Activated T-helper 2 cell treated with anti-CD3 and anti-CD28 coated beads, Interferon-gamma antibody, Interleukin-2, Interleukin-4, amounts not matched to agents 10 μg/mL and 5 μg/mL and 100 μg/mL, durations not matched to agents 14 hours and 24 hours and 36 hours (primary cell): ENCODE measurements at regions not wholly inside any gene's neighbourhood (a gene's known extent, or its start where the extent isn't known, plus 50 kb on each side); places are given as distances from the start of the nearest gene placed in this dataset.

Experiments
- DNase-seq: peaks from one replicate; pipeline ENCODE4 v3.0.0; 2021; ENCODE audit warnings: low spot score
- H3K27ac Mint-ChIP-seq: one replicate; pipeline ENCODE4 v1.8.0; 2021; ENCODE audit warnings: mixed read lengths
- H3K27me3 Mint-ChIP-seq: one replicate; pipeline ENCODE4 v1.8.0; 2021; ENCODE audit warnings: low read depth, mixed read lengths
- H3K36me3 Mint-ChIP-seq: one replicate; pipeline ENCODE4 v1.8.0; 2021; ENCODE audit warnings: low read depth, mixed read lengths
- H3K4me1 Mint-ChIP-seq: one replicate; pipeline ENCODE4 v1.8.0; 2021; ENCODE audit warnings: low read depth, mixed read lengths
- H3K4me3 Mint-ChIP-seq: one replicate; pipeline ENCODE4 v1.8.0; 2021; ENCODE audit warnings: low read depth, mild to moderate bottlenecking, moderate library complexity, mixed read lengths
- H3K9me3 Mint-ChIP-seq: one replicate; pipeline ENCODE4 v1.8.0; 2021; ENCODE audit warnings: mixed read lengths
- intact Hi-C: fragments of 100-400 bp; cut with micrococcal nuclease; formaldehyde crosslinking; loops from one replicate; pipeline ENCODE4 v1.15.1; 2023

GRCh38 chr3:43872901-43873300 lies 182.2 kb downstream of the ABHD5 start:
- Mint-ChIP-seq H3K9me3 (no peaks in the 10 kb centered on the region), H3K4me1 (no peaks in the 10 kb centered on the region), H3K27me3 (peaks cover 9% of the 10 kb centered on the region)

GRCh38 chr3:43873723-43874122 lies 183.0 kb downstream of the ABHD5 start:
- no peak overlapping the region for H3K4me3 Mint-ChIP-seq
- H3K4me1 Mint-ChIP-seq, result no peaks in the 10 kb centered on the region
- no peak for DNase-seq
- intact Hi-C loops, result no loop called here
- no peaks in the 10 kb centered on the region for H3K36me3 Mint-ChIP-seq
- peaks cover 6% of the 10 kb centered on the region for H3K27me3 Mint-ChIP-seq
- no peaks in the 10 kb centered on the region for H3K9me3 Mint-ChIP-seq
- H3K27ac Mint-ChIP-seq, result no peak overlapping the region

More at GRCh38 chr3:43872901-43873300, 182.2 kb downstream of the ABHD5 start:
- intact Hi-C loops, result no loop called here
- Mint-ChIP-seq H3K4me3 (no peak overlapping the region), H3K36me3 (no peaks in the 10 kb centered on the region), H3K27ac (no peak overlapping the region)
- DNase-seq, result no peak

GRCh38 chr3:43874290-43874689 lies 183.6 kb downstream of the ABHD5 start:
- intact Hi-C loops, result no loop called here
- DNase-seq, result no peak
- Mint-ChIP-seq H3K9me3 (no peaks in the 10 kb centered on the region), H3K4me1 (no peaks in the 10 kb centered on the region), H3K27ac (no peak overlapping the region), H3K4me3 (no peak overlapping the region), H3K27me3 (peaks cover 6% of the 10 kb centered on the region), H3K36me3 (no peaks in the 10 kb centered on the region)

DNA sequence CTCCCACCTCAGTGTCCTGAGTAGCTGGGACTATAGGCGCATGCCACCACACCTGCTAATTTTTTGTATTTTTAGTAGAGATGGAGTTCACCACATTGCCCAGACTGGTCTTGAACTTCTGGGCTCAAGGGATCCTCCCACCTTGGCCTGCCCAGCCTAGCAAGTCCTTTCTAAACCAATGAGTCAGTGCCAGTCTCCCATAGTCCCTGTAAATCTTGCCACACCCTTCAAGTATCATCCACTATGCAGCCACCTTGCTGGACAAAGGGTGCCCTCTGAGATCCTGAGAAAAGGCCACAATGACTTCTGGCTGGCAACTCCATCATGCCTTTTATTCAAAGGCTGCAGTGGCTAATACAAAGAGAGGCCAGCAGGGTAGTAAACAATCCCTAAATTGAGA lies 184.0 kb downstream of the ABHD5 start:
- no peaks in the 10 kb centered on the region for H3K9me3 Mint-ChIP-seq
- peaks cover 6% of the 10 kb centered on the region for H3K27me3 Mint-ChIP-seq
- no peak overlapping the region for H3K27ac Mint-ChIP-seq
- H3K36me3 Mint-ChIP-seq, result no peaks in the 10 kb centered on the region
- intact Hi-C loops, result no loop called here
- H3K4me1 Mint-ChIP-seq, result no peaks in the 10 kb centered on the region
- no peak for DNase-seq
- H3K4me3 Mint-ChIP-seq, result no peak overlapping the region

DNA sequence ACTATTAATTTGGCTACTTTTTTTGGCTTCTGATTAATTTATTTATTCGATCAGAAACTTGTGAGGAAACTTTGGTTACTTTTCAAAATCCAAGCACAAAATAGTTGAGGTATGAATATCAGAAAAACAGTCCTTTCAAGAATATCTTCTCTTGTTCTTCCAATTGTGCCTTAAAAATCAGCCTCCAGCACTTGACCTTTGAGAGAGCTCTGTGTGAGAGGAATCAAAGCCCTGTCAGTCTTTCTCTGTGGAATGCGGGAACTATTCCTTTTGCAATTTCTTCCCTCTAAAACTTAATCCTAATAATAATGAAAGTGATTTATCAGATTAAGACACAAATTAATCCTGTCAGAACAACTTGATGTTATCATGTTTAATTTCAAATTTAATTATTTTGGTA lies 185.9 kb downstream of the ABHD5 start:
- Mint-ChIP-seq H3K4me1 (no peaks in the 10 kb centered on the region), H3K9me3 (no peaks in the 10 kb centered on the region), H3K27ac (no peak overlapping the region), H3K27me3 (peaks cover 4% of the 10 kb centered on the region), H3K4me3 (no peak overlapping the region), H3K36me3 (no peaks in the 10 kb centered on the region)
- no peak for DNase-seq
- intact Hi-C loops, result no loop called here

- intact Hi-C loops, result no loop called here
- Mint-ChIP-seq H3K4me3 (no peak overlapping the region), H3K36me3 (no peaks in the 10 kb centered on the region), H3K27me3 (peaks cover 3% of the 10 kb centered on the region), H3K4me1 (no peaks in the 10 kb centered on the region), H3K9me3 (no peaks in the 10 kb centered on the region), H3K27ac (no peak overlapping the region)
- no peak for DNase-seq
These were observed 188.4 kb downstream of the ABHD5 start for GRCh38 chr3:43879166-43879565.

- Mint-ChIP-seq H3K4me1 (no peaks in the 10 kb centered on the region), H3K36me3 (no peaks in the 10 kb centered on the region), H3K4me3 (no peak overlapping the region), H3K9me3 (no peaks in the 10 kb centered on the region), H3K27ac (no peak overlapping the region), H3K27me3 (peaks cover 7% of the 10 kb centered on the region)
- intact Hi-C loops, result no loop called here
- DNase-seq, result no peak
These were observed 192.4 kb downstream of the ABHD5 start for GRCh38 chr3:43882976-43883680.

GRCh38 chr3:43883729-43884396 lies 193.1 kb downstream of the ABHD5 start:
- no peaks in the 10 kb centered on the region for H3K4me1 Mint-ChIP-seq
- no peak for DNase-seq
- intact Hi-C loops, result no loop called here
- peaks cover 9% of the 10 kb centered on the region for H3K27me3 Mint-ChIP-seq
- H3K9me3 Mint-ChIP-seq, result no peaks in the 10 kb centered on the region
- no peak overlapping the region for H3K4me3 Mint-ChIP-seq
- H3K36me3 Mint-ChIP-seq, result no peaks in the 10 kb centered on the region
- no peak overlapping the region for H3K27ac Mint-ChIP-seq

- Mint-ChIP-seq H3K27ac (no peak overlapping the region), H3K36me3 (no peaks in the 10 kb centered on the region), H3K9me3 (no peaks in the 10 kb centered on the region), H3K4me1 (no peaks in the 10 kb centered on the region), H3K27me3 (peaks cover 12% of the 10 kb centered on the region), H3K4me3 (no peak overlapping the region)
- no peak for DNase-seq
- intact Hi-C loops, result no loop called here
These were observed 193.8 kb downstream of the ABHD5 start for GRCh38 chr3:43884581-43884980.

DNA sequence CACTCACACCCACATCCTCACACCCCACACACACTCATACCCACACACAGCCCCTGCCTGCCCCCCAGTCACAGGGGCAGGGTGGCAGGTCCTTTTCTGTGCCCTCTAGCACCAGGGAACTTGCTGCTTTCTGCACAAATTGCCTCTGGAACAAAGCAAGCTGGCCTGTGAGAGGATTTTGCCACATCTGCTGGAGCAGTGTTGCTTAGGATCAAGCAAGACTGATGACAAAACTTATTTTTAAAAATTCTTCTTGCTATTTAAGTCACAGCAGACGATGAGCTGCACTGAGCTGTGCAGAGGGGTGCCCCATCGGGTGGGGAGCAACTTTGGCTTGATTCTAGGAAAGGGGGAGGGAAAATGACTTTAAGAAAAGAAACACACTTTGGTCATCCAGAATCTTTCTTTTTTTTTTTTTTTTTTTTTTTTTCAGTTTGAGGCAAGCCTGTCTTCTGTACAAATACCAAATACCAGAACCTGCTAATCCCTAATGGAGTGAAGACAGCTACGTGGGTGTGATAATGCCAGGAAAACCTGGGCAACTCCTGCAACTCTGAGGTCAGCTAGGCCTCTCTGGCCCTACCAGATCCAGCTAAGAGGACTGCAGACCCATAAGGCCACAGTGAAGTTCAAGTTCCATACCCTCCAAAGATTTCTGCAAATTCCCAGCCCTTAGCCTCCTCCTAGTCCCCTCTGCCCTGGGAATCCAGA lies 195.3 kb downstream of the ABHD5 start:
- H3K27ac Mint-ChIP-seq, result no peak overlapping the region
- H3K9me3 Mint-ChIP-seq, result no peaks in the 10 kb centered on the region
- no peak overlapping the region for H3K4me3 Mint-ChIP-seq
- DNase-seq, result no peak
- H3K36me3 Mint-ChIP-seq, result no peaks in the 10 kb centered on the region
- no peaks in the 10 kb centered on the region for H3K4me1 Mint-ChIP-seq
- intact Hi-C loops, result no loop called here
- peaks cover 19% of the 10 kb centered on the region for H3K27me3 Mint-ChIP-seq

DNA sequence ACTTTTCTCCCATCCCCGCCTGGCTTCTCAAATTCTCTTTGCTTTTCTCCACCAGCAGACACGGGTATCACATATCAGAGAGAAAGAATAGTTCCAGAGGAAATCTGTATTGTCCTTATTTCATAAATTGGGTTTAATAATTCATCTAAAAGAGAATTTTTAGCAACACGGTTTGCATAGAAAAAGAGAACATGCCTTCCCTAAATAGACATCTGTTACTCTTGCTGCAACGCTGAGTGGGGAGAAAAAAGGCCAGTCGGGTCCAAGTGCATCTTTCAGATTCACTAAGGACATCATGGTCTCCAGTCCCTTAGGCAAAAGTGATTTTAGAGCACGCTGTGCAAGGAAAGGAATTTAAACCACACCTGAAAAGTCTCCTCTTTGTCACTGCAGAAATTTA lies 201.3 kb downstream of the ABHD5 start:
- no peaks in the 10 kb centered on the region for H3K36me3 Mint-ChIP-seq
- peaks cover 3% of the 10 kb centered on the region for H3K4me1 Mint-ChIP-seq
- no peak for DNase-seq
- peaks cover 56% of the 10 kb centered on the region for H3K27me3 Mint-ChIP-seq
- no peak overlapping the region for H3K27ac Mint-ChIP-seq
- H3K9me3 Mint-ChIP-seq, result no peaks in the 10 kb centered on the region
- intact Hi-C loops, result loop anchor here (5.0 kb wide), 1 partner anchor 105 kb away; no protein-coding TSS in a partner anchor
- no peak overlapping the region for H3K4me3 Mint-ChIP-seq

GRCh38 chr3:43892526-43892925 lies 201.8 kb downstream of the ABHD5 start:
- no peak for DNase-seq
- no peak overlapping the region for H3K4me3 Mint-ChIP-seq
- peaks cover 53% of the 10 kb centered on the region for H3K27me3 Mint-ChIP-seq
- H3K27ac Mint-ChIP-seq, result no peak overlapping the region
- intact Hi-C loops, result loop anchor here (5.0 kb wide), 1 partner anchor 105 kb away; no protein-coding TSS in a partner anchor
- H3K4me1 Mint-ChIP-seq, result peaks cover 3% of the 10 kb centered on the region
- H3K9me3 Mint-ChIP-seq, result no peaks in the 10 kb centered on the region
- H3K36me3 Mint-ChIP-seq, result no peaks in the 10 kb centered on the region

DNA sequence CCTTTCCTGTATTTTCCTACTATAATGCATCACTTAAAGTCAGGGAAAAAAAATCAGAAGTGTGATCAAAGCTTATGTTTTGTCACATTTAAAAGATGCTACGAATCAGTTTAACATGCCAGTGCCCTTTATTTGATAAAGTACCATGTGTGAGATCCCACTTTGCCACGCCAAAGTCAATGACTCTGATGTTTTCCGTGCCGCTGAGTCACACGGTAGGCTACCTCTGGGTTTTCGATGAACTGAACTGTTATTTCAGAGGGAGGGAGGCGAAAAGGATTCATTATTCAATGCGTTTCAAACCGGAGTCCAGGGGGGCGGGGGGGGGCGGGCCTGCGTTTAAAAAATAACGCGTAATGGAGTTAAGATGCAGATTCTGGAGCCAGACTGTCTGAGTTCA lies 203.0 kb downstream of the ABHD5 start:
- Mint-ChIP-seq H3K27me3 (peaks cover 50% of the 10 kb centered on the region), H3K4me1 (peaks cover 3% of the 10 kb centered on the region), H3K27ac (no peak overlapping the region), H3K9me3 (no peaks in the 10 kb centered on the region), H3K36me3 (no peaks in the 10 kb centered on the region), H3K4me3 (peak overlapping the region; percentile 49)
- intact Hi-C loops, result loop anchor here (5.0 kb wide), 1 partner anchor 104 kb away; no protein-coding TSS in a partner anchor
- no peak for DNase-seq
